GM12878 (cell line): ENCODE measurements at regions not wholly inside any gene's neighbourhood (a gene's known extent, or its start where the extent isn't known, plus 50 kb on each side); places are given as distances from the start of the nearest gene placed in this dataset.

Experiments
- ATAC-seq: fragments of 200-7000 bp; cut with Tn5 transposase; 3 replicates; pipeline ENCODE4 v1.9.1; 2020; ENCODE audit warnings: mild to moderate bottlenecking, moderate library complexity
- BruUV-seq: library from RNA; stranded (reverse); fragments of 400-500 nt; replicated peaks from 2 replicates; lab custom pipeline; 2021; lab: Mats Ljungman, UMichigan
- CTCF ChIA-PET: fragments of 300-600 bp; sonication (Branson Sonifier 250); formaldehyde crosslinking; extraction: SDS; loops from one replicate; lab custom pipeline; 2021; ENCODE audit warnings: inconsistent platforms; lab: Yijun Ruan, JAX
- POLR2A ChIA-PET: fragments of 350-600 bp; formaldehyde crosslinking; extraction: SDS; loops from one replicate; lab custom pipeline; 2021; ENCODE audit warnings: inconsistent platforms; lab: Charles Lee
- RAD21 ChIA-PET: fragments of 300-600 bp; sonication (Branson Sonifier 250); formaldehyde crosslinking; loops from one replicate; lab custom pipeline; 2023; ENCODE audit warnings: antibody characterized with exemption; ENCODE audit not compliant: unreplicated experiment; lab: Charles Lee
- SMC1A ChIA-PET: fragments of 300-600 bp; sonication (Branson Sonifier 250); formaldehyde crosslinking; loops from one replicate; lab custom pipeline; 2023; ENCODE audit not compliant: unreplicated experiment, uncharacterized antibody; lab: Charles Lee
- DNase-seq: peaks from one replicate; pipeline ENCODE4 v3.0.0-alpha.2; 2011; ENCODE audit warnings: low read depth, low spot score
- FAIRE-seq: peaks from 3 replicates; lab custom pipeline; 2011; peaks lifted over from hg19 to GRCh38; lab: Jason Lieb, UNC
- H2AFZ ChIP-seq: 2 replicates; pipeline ENCODE4 v1.6.0; 2011; ENCODE audit warnings: low read depth, low read length, control low read depth; ENCODE audit not compliant: control insufficient read depth
- H3K27ac ChIP-seq: 2 replicates; pipeline ENCODE4 v1.5.1; 2011; ENCODE audit warnings: control low read depth; ENCODE audit not compliant: control insufficient read depth, insufficient read depth
- H3K27me3 ChIP-seq, 2 experiments: replicated peaks in 1 of 2; 2 replicates each; pipeline versions ENCODE4 v1.6.0 to v1.6.1; 2011; ENCODE audit warnings: low read length in 1 of 2; ENCODE audit not compliant: control insufficient read depth in 2 of 2, insufficient read depth in 2 of 2
- H3K36me3 ChIP-seq, 2 experiments: 2 replicates each; pipeline ENCODE4 v1.5.1; 2011; ENCODE audit warnings: low read length in 1 of 2; ENCODE audit not compliant: control insufficient read depth in 2 of 2, insufficient read depth in 2 of 2
- H3K4me1 ChIP-seq: 2 replicates; pipeline ENCODE4 v1.6.1; 2011; ENCODE audit warnings: mild to moderate bottlenecking, low read length, moderate library complexity, mixed read lengths; ENCODE audit not compliant: control insufficient read depth, insufficient read depth
- H3K4me2 ChIP-seq: 2 replicates; pipeline ENCODE4 v1.6.0; 2011; ENCODE audit warnings: control low read depth; ENCODE audit not compliant: control insufficient read depth, insufficient read depth
- H3K4me3 ChIP-seq: fragments of 200-600 bp; sonication (generic); 2 replicates; pipeline ENCODE4 v1.5.1; 2016
- H3K79me2 ChIP-seq: 2 replicates; pipeline ENCODE4 v1.6.0; 2011; ENCODE audit warnings: low read length; ENCODE audit not compliant: control insufficient read depth, insufficient read depth
- H3K9ac ChIP-seq: 2 replicates; pipeline ENCODE4 v1.8.0; 2011; ENCODE audit warnings: low read length, control low read depth, mixed read lengths; ENCODE audit not compliant: control insufficient read depth, insufficient read depth
- H3K9me3 ChIP-seq: replicated peaks from 3 replicates; pipeline ENCODE4 v1.5.1; 2011; ENCODE audit warnings: mild to moderate bottlenecking, low read length; ENCODE audit not compliant: control insufficient read depth, insufficient read depth
- H4K20me1 ChIP-seq: 2 replicates; pipeline ENCODE4 v1.6.0; 2011; ENCODE audit not compliant: control insufficient read depth, insufficient read depth
- ASH2L ChIP-seq: fragments of 300-600, 200-600 bp; sonication (generic); IDR thresholded peaks from 2 replicates; pipeline ENCODE4 v1.6.1; 2017; ENCODE audit warnings: low read depth, mild to moderate bottlenecking, borderline replicate concordance
- CBFB ChIP-seq: IDR thresholded peaks from 2 replicates; pipeline ENCODE4 v1.6.1; 2016; ENCODE audit warnings: antibody characterized with exemption, low read depth
- EZH2 ChIP-seq: IDR thresholded peaks from 2 replicates; pipeline ENCODE4 v1.6.1; 2012; ENCODE audit warnings: low read depth, mild to moderate bottlenecking, control low read depth, inconsistent platforms, low read length, borderline replicate concordance; ENCODE audit not compliant: control insufficient read depth
- FOXM1 ChIP-seq: IDR thresholded peaks from 2 replicates; pipeline ENCODE4 v1.6.1; 2012; ENCODE audit warnings: low read depth, mild to moderate bottlenecking, inconsistent platforms, low read length, moderate library complexity
- JUND ChIP-seq: IDR thresholded peaks from 2 replicates; pipeline ENCODE4 v1.6.1; 2012; ENCODE audit warnings: low read depth, mild to moderate bottlenecking, low read length, improper control_type of control experiment, moderate library complexity
- KAT2A ChIP-seq: conservative IDR thresholded peaks from 2 replicates; pipeline ENCODE4 v1.6.1; 2011; ENCODE audit warnings: low read depth, low read length; ENCODE audit not compliant: control insufficient read depth
- RAD21 ChIP-seq: IDR thresholded peaks from 2 replicates; pipeline ENCODE4 v1.6.1; 2011; ENCODE audit warnings: mild to moderate bottlenecking, low read depth, low read length, moderate library complexity; ENCODE audit not compliant: insufficient read depth
- SMAD1 ChIP-seq: fragments of 450-650 bp; IDR thresholded peaks from 2 replicates; pipeline ENCODE4 v1.6.1; 2018; ENCODE audit warnings: mild to moderate bottlenecking, low read depth; ENCODE audit not compliant: partially characterized antibody
- SMAD5 ChIP-seq: IDR thresholded peaks from 2 replicates; pipeline ENCODE4 v1.6.1; 2016; ENCODE audit warnings: antibody characterized with exemption, low read depth
- TBL1XR1 ChIP-seq: IDR thresholded peaks from 2 replicates; pipeline ENCODE4 v1.6.1; 2012; ENCODE audit warnings: low read depth, low read length, improper control_type of control experiment
- YY1 ChIP-seq: IDR thresholded peaks from 2 replicates; pipeline ENCODE4 v1.6.1; 2011; ENCODE audit warnings: low read depth, mild to moderate bottlenecking, low read length
- ZNF274 ChIP-seq: IDR thresholded peaks from one replicate; pipeline ENCODE4 v1.8.0; 2011; ENCODE audit not compliant: insufficient read length, insufficient read depth
- WGBS: methylation state at CpG from one replicate; pipeline ENCODE4 v1.1.6; 2016; ENCODE audit warnings: low lambda C conversion rate; ENCODE audit not compliant: insufficient replicate concordance, insufficient coverage; ENCODE audit errors: missing lambda C conversion rate; 5-methylcytosine and 5-hydroxymethylcytosine counted together
- in situ Hi-C: fragments of 300-500 bp; cut with MboI; formaldehyde crosslinking; loops from 9 replicates; pipeline ENCODE4 v1.14.3; 2018; ENCODE audit warnings: mixed read lengths
- intact Hi-C: fragments of 100-400 bp; cut with micrococcal nuclease; formaldehyde crosslinking; loops from one replicate; pipeline ENCODE4 v1.14.2; 2022; ENCODE audit not compliant: unreplicated experiment
- TF ChIP-seq, protein P1 (sequence below): fragments of 450-650 bp; IDR thresholded peaks from 2 replicates; pipeline ENCODE4 v1.6.1; 2017; ENCODE audit warnings: mild to moderate bottlenecking
- TF ChIP-seq, protein P2 (sequence below): IDR thresholded peaks from 2 replicates; pipeline ENCODE4 v1.6.1; 2012; ENCODE audit warnings: low read depth, low read length, improper control_type of control experiment
- TF ChIP-seq, protein P3 (sequence below): IDR thresholded peaks from 2 replicates; pipeline ENCODE4 v1.6.1; 2011; ENCODE audit warnings: borderline replicate concordance, low read depth, mild to moderate bottlenecking, moderate library complexity, mixed read lengths, low read length; ENCODE audit not compliant: insufficient read depth; ENCODE audit errors: extremely low read length
- TF ChIP-seq, protein P4 (sequence below): fragments of 450-650 bp; IDR thresholded peaks from 2 replicates; pipeline ENCODE4 v1.6.1; 2017; ENCODE audit warnings: borderline replicate concordance

DNA sequence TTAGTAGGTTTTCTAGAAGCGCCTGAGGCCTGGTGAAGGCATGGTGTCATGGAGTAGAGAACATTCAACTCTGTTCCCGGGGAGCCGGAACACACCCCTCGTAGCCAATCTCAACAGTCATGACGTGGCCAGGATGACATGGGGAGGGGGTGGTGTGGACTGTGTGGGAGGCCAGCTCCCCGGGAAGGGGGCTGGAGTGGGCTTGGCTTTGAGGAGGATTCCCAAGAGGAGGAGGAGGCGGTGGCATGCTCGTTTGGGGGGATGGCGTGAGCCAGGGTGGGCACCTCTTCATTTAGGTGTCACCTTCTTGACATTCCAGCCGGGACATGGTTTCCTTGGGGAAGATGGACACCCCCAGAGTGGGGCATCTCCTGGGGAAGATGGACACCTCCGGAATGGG, 257.5 kb downstream of the SEC14L1 start (continued):
- TF ChIP-seq, protein P1, sequence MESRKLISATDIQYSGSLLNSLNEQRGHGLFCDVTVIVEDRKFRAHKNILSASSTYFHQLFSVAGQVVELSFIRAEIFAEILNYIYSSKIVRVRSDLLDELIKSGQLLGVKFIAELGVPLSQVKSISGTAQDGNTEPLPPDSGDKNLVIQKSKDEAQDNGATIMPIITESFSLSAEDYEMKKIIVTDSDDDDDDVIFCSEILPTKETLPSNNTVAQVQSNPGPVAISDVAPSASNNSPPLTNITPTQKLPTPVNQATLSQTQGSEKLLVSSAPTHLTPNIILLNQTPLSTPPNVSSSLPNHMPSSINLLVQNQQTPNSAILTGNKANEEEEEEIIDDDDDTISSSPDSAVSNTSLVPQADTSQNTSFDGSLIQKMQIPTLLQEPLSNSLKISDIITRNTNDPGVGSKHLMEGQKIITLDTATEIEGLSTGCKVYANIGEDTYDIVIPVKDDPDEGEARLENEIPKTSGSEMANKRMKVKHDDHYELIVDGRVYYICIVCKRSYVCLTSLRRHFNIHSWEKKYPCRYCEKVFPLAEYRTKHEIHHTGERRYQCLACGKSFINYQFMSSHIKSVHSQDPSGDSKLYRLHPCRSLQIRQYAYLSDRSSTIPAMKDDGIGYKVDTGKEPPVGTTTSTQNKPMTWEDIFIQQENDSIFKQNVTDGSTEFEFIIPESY = no peak
- TF ChIP-seq TBL1XR1 = no peak
- TF ChIP-seq, protein P2, sequence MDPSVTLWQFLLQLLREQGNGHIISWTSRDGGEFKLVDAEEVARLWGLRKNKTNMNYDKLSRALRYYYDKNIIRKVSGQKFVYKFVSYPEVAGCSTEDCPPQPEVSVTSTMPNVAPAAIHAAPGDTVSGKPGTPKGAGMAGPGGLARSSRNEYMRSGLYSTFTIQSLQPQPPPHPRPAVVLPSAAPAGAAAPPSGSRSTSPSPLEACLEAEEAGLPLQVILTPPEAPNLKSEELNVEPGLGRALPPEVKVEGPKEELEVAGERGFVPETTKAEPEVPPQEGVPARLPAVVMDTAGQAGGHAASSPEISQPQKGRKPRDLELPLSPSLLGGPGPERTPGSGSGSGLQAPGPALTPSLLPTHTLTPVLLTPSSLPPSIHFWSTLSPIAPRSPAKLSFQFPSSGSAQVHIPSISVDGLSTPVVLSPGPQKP = no peak
- TF ChIP-seq, all 136 proteins: peak for 0

DNA sequence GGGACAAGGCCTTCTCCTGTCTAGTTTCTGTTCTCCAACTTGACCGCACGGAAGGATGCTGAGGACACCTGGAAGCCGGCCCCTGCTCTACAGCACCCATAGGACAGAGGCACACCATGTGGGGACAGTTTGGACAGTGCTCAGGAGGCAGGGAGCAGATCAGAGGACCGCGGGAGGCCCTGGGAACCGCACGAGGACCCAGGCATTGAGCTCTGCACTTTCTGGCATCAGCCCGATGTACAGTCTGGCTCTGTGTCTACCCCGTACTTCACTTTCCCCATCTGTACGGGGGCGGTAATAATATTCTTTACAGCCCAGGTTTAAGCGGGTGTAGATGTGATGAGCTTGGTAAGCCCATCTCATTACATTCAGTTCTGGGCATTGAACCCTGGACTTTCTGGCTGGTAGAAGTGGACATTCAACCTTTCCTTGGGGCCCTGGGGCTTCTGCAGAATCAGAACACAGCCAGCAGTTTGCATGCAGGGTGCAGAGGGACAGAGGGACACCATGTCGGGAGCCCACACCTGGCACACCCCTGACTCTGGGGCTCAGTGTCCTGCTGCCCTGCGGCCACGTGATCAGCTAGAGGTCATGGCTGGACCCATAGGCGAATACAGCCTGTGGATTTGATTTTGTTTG, 258.7 kb downstream of the SEC14L1 start:
- Histone ChIP-seq H3K36me3 (peaks cover 0 to 19% of the 10 kb centered on the region in 2 experiments; a peak in 3 of 4 replicates), H3K27ac (no peak overlapping the region), H3K79me2 (peaks cover 18% of the 10 kb centered on the region), H2AFZ (no peak overlapping the region), H3K9me3 (no peaks in the 10 kb centered on the region), H3K9ac (no peak overlapping the region), H3K4me2 (no peak overlapping the region), H3K4me3 (no peak overlapping the region), H4K20me1 (no peaks in the 10 kb centered on the region), H3K27me3 (no peaks in the 10 kb centered on the region), H3K4me1 (peaks cover 18% of the 10 kb centered on the region)
- intact Hi-C loops = no loop called here
- no TSS peak for BruUV-seq
- 90% methylated on average over 16 of the region's 16 CpGs for WGBS
- POLR2A ChIA-PET = interaction anchor here (0.6 to 1.6 kb wide), 2 partner anchors 67 to 100 kb away, joined by 3 read pairs; no protein-coding TSS in a partner anchor
- FAIRE-seq = no peak
- RAD21 ChIA-PET = interaction anchor here (1.0 to 3.1 kb wide), 7 partner anchors 25 to 620 kb away, joined by 3 to 29 read pairs (median 4); no protein-coding TSS in a partner anchor
- DNase-seq = no peak
- in situ Hi-C loops = no loop called here
- SMC1A ChIA-PET = interaction anchor here (1.0 to 3.1 kb wide), 13 partner anchors 10 to 615 kb away, joined by 3 to 46 read pairs (median 5); no protein-coding TSS in a partner anchor
- CTCF ChIA-PET = interaction anchor here (0.9 to 4.6 kb wide), 21 partner anchors 8 to 609 kb away, joined by 3 to 83 read pairs (median 6); no protein-coding TSS in a partner anchor
- no peak for ATAC-seq
- no peak for TF ChIP-seq ASH2L
- TF ChIP-seq SMAD1 = no peak
- TF ChIP-seq KAT2A = no peak
- no peak for TF ChIP-seq JUND
- TF ChIP-seq, protein P3, sequence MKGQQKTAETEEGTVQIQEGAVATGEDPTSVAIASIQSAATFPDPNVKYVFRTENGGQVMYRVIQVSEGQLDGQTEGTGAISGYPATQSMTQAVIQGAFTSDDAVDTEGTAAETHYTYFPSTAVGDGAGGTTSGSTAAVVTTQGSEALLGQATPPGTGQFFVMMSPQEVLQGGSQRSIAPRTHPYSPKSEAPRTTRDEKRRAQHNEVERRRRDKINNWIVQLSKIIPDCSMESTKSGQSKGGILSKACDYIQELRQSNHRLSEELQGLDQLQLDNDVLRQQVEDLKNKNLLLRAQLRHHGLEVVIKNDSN = no peak
- no peak for TF ChIP-seq SMAD5
- no peak for TF ChIP-seq TBL1XR1
- no peak for TF ChIP-seq RAD21
- TF ChIP-seq, protein P4, sequence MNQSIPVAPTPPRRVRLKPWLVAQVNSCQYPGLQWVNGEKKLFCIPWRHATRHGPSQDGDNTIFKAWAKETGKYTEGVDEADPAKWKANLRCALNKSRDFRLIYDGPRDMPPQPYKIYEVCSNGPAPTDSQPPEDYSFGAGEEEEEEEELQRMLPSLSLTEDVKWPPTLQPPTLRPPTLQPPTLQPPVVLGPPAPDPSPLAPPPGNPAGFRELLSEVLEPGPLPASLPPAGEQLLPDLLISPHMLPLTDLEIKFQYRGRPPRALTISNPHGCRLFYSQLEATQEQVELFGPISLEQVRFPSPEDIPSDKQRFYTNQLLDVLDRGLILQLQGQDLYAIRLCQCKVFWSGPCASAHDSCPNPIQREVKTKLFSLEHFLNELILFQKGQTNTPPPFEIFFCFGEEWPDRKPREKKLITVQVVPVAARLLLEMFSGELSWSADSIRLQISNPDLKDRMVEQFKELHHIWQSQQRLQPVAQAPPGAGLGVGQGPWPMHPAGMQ = no peak
- no peak for TF ChIP-seq CBFB
- no peak for TF ChIP-seq YY1
- TF ChIP-seq ZNF274 = no peak
- no peak for TF ChIP-seq FOXM1
- no peak for TF ChIP-seq EZH2
